NT2/D1 (cell line): ENCODE measurements at regions not wholly inside any gene's neighbourhood (a gene's known extent, or its start where the extent isn't known, plus 50 kb on each side); places are given as distances from the start of the nearest gene placed in this dataset.

Experiments used
- SUZ12 ChIP-seq: IDR thresholded peaks from 2 replicates; pipeline ENCODE4 v1.6.1; 2011; ENCODE audit not compliant: insufficient read length, insufficient read depth; ENCODE audit errors: extremely low read depth
- YY1 ChIP-seq: IDR thresholded peaks from 2 replicates; pipeline ENCODE4 v1.6.1; 2011; ENCODE audit not compliant: insufficient read length, insufficient read depth
- ZNF274 ChIP-seq: IDR thresholded peaks from 2 replicates; pipeline ENCODE4 v1.6.1; 2011; ENCODE audit warnings: mild to moderate bottlenecking, low read depth, low read length

GRCh38 chr1:114314098-114314497 lies 160.4 kb upstream of the SYT6 start:
- TF ChIP-seq YY1 = no peak
- TF ChIP-seq ZNF274 = no peak
- no peak for TF ChIP-seq SUZ12
